PC-9 (cell line): ENCODE measurements at regions not wholly inside any gene's neighbourhood (a gene's known extent, or its start where the extent isn't known, plus 50 kb on each side); places are given as distances from the start of the nearest gene placed in this dataset.

Source experiments
- CTCF ChIP-seq: fragments of 200-600 bp; sonication (generic); conservative IDR thresholded peaks from 2 replicates; pipeline ENCODE4 v1.6.1; 2017; ENCODE audit warnings: mixed run types, antibody characterized with exemption, mild to moderate bottlenecking, moderate library complexity
- EZH2 ChIP-seq: fragments of 200-600 bp; sonication (generic); IDR thresholded peaks from 2 replicates; pipeline ENCODE4 v1.8.0; 2017; ENCODE audit warnings: antibody characterized with exemption, low read depth

GRCh38 chrX:66882101-66882500 lies 243.2 kb upstream of the EDA2R start:
- TF ChIP-seq EZH2 = no peak
- no peak for TF ChIP-seq CTCF
